Upper lobe of left lung (tissue), 4 donors: ENCODE measurements at regions not wholly inside any gene's neighbourhood (a gene's known extent, or its start where the extent isn't known, plus 50 kb on each side); places are given as distances from the start of the nearest gene placed in this dataset.

Experiments
- POLR2AphosphoS5 ChIP-seq, 2 donors: sonication (generic); formaldehyde crosslinking; IDR thresholded peaks; one replicate each; pipeline ENCODE4 v1.5.1; 2017; ENCODE audit warnings: antibody characterized with exemption in 2 of 2
- TF ChIP-seq, protein P1 (sequence below), 6 experiments: fragments of 450-650 bp in 4 of 6; fragments of 200-600 bp in 2 of 6; sonication (generic) in 2 of 6; IDR thresholded peaks; one replicate each; pipeline ENCODE4 v1.5.1; 2016 to 2019; ENCODE audit warnings: antibody characterized with exemption in 6 of 6

DNA sequence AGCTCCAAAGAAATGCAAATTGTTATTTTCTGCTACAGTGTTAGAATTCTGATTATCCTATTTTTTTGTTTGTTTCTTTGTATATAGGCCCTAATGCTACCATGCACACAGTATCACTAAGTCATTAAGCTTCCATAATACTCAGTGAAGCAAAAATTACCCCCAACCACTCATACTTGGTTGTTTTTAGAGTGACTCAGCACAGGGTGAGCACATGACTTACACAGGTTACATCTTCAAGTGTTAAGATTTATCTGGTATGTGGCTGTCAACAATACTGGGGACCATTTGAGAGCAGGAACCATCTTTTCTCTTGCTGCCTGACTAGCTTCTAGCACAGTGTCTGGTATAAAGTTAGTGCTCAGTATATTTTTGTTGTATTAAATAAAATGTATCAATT, 255.8 kb upstream of the SLC24A2 start:
- no peak for TF ChIP-seq POLR2AphosphoS5 (IDR thresholded peaks at IDR 0.05)
- TF ChIP-seq, protein P1, sequence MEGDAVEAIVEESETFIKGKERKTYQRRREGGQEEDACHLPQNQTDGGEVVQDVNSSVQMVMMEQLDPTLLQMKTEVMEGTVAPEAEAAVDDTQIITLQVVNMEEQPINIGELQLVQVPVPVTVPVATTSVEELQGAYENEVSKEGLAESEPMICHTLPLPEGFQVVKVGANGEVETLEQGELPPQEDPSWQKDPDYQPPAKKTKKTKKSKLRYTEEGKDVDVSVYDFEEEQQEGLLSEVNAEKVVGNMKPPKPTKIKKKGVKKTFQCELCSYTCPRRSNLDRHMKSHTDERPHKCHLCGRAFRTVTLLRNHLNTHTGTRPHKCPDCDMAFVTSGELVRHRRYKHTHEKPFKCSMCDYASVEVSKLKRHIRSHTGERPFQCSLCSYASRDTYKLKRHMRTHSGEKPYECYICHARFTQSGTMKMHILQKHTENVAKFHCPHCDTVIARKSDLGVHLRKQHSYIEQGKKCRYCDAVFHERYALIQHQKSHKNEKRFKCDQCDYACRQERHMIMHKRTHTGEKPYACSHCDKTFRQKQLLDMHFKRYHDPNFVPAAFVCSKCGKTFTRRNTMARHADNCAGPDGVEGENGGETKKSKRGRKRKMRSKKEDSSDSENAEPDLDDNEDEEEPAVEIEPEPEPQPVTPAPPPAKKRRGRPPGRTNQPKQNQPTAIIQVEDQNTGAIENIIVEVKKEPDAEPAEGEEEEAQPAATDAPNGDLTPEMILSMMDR (IDR thresholded peaks at IDR 0.05), result no peak
